GM23248 (cell line): ENCODE measurements at regions not wholly inside any gene's neighbourhood (a gene's known extent, or its start where the extent isn't known, plus 50 kb on each side); places are given as distances from the start of the nearest gene placed in this dataset.

ENCODE experiments used
- DNase-seq: peaks from one replicate; pipeline ENCODE4 v3.0.0-alpha.2; 2015
- H2AFZ ChIP-seq: fragments of 200-600 bp; sonication (generic); 2 replicates; pipeline ENCODE4 v1.6.1; 2016; ENCODE audit warnings: antibody characterized with exemption
- H3F3A ChIP-seq: fragments of 200-600 bp; sonication (generic); 2 replicates; pipeline ENCODE4 v1.6.1; 2016; ENCODE audit warnings: mild to moderate bottlenecking, antibody characterized with exemption, mixed run types; ENCODE audit not compliant: insufficient read depth
- H3K27ac ChIP-seq: fragments of 200-600 bp; sonication (generic); 2 replicates; pipeline ENCODE4 v1.5.1; 2016; ENCODE audit warnings: mild to moderate bottlenecking
- H3K27me3 ChIP-seq: fragments of 200-600 bp; sonication (generic); replicated peaks from 2 replicates; pipeline ENCODE4 v1.6.1; 2016; ENCODE audit warnings: mild to moderate bottlenecking; ENCODE audit not compliant: insufficient read depth
- H3K36me3 ChIP-seq: fragments of 200-600 bp; sonication (generic); 2 replicates; pipeline ENCODE4 v1.6.1; 2016; ENCODE audit warnings: low read depth, mild to moderate bottlenecking
- H3K4me1 ChIP-seq: fragments of 200-600 bp; sonication (generic); 2 replicates; pipeline ENCODE4 v1.6.1; 2016; ENCODE audit warnings: mild to moderate bottlenecking; ENCODE audit not compliant: insufficient read depth
- H3K4me2 ChIP-seq: fragments of 200-600 bp; sonication (generic); one replicate; pipeline ENCODE4 v1.6.1; 2016; ENCODE audit warnings: mild to moderate bottlenecking; ENCODE audit not compliant: unreplicated experiment
- H3K4me3 ChIP-seq: fragments of 200-600 bp; sonication (generic); 2 replicates; pipeline ENCODE4 v1.5.1; 2016; ENCODE audit warnings: mild to moderate bottlenecking
- H3K79me2 ChIP-seq: fragments of 200-600 bp; sonication (generic); 2 replicates; pipeline ENCODE4 v1.6.1; 2016; ENCODE audit warnings: mild to moderate bottlenecking; ENCODE audit not compliant: insufficient read depth
- H3K9ac ChIP-seq: fragments of 200-600 bp; sonication (generic); 2 replicates; pipeline ENCODE4 v1.6.1; 2016; ENCODE audit warnings: mild to moderate bottlenecking
- H3K9me2 ChIP-seq: fragments of 200-600 bp; sonication (generic); 2 replicates; pipeline ENCODE4 v1.6.1; 2016; ENCODE audit warnings: mixed run types, mild to moderate bottlenecking, moderate library complexity; ENCODE audit not compliant: insufficient read depth
- H3K9me3 ChIP-seq: fragments of 200-600 bp; sonication (generic); one replicate; pipeline ENCODE4 v1.6.1; 2017; ENCODE audit warnings: low read depth
- H4K20me1 ChIP-seq: fragments of 200-600 bp; sonication (generic); 2 replicates; pipeline ENCODE4 v1.6.0; 2016; ENCODE audit not compliant: insufficient read depth
- EZH2 ChIP-seq: fragments of 200-600 bp; sonication (generic); IDR thresholded peaks from 2 replicates; pipeline ENCODE4 v1.6.1; 2018; ENCODE audit warnings: antibody characterized with exemption, mild to moderate bottlenecking; ENCODE audit not compliant: insufficient read depth, poor library complexity, severe bottlenecking
- EZH2phosphoT487 ChIP-seq: fragments of 200-600 bp; sonication (generic); IDR thresholded peaks from 2 replicates; pipeline ENCODE4 v1.6.1; 2018; ENCODE audit warnings: antibody characterized with exemption, moderate library complexity, mild to moderate bottlenecking, low read depth; ENCODE audit not compliant: insufficient read depth
- WGBS, 2 experiments: methylation state at CpG; one replicate each; pipeline ENCODE4 v1.1.6; 2015 to 2017; ENCODE audit warnings: low lambda C conversion rate in 2 of 2, low coverage in 1 of 2; ENCODE audit errors: missing lambda C conversion rate in 2 of 2; 5-methylcytosine and 5-hydroxymethylcytosine counted together
- in situ Hi-C: fragments of 300-500 bp; cut with MboI; formaldehyde crosslinking; loops from 2 replicates; pipeline ENCODE4 v1.15.0; 2020

DNA sequence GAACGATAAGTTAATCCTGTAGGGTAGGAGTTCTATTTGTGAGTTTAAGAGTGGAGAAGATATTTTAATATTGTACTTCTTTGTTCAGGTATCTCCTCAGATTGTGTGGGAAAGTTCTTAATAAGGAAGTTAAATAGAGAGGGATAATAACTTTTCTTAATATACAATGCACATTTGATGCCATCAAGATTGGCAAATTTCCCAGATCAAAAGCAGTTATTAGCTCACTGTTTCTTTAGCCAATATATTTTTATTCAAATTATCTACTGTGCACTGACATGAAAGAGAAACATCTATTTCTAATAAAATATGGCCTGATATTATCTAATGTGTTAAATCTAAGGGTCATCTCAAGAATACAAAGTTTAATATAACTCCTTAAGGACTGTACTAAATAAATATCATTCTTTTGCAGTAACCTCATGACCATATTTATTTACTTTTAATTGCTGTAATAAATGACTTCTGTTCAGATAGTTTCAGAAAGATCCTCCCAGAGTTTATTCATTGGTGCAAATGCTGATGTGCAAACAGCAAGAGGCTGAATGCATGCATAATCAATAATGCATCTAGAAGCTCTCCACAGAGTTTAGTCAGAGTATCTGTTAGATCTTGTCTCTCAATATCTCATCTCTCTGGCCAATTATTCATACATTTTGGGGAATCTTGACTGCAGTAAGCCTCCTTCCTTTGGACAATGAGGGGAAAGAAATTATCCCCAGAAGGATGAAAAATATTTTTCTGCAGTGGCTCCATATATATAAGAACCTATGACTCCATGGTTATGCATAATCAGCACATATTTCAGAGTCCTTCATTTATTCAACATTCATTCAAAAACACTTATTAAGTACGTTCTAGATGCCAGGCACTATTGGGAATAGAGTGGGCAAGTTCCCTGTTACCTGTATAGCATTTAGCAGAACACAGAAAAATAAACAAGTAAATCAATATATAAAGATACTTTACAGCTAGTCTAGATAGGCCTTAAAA, 85.3 kb downstream of the SPATA31D1 start:
- Histone ChIP-seq H3K36me3 (no peaks in the 10 kb centered on the region), H3K9me3 (no peaks in the 10 kb centered on the region), H3F3A (no peaks in the 10 kb centered on the region), H4K20me1 (no peaks in the 10 kb centered on the region), H3K4me2 (no peak overlapping the region), H3K4me3 (no peak overlapping the region), H3K27me3 (no peaks in the 10 kb centered on the region), H3K9me2 (no peaks in the 10 kb centered on the region), H3K79me2 (no peaks in the 10 kb centered on the region), H3K4me1 (no peaks in the 10 kb centered on the region), H3K27ac (no peak overlapping the region), H3K9ac (no peak overlapping the region), H2AFZ (no peak overlapping the region)
- 17 to 21% methylated on average over 2 of the region's 2 CpGs for WGBS, 2 experiments
- no peak for DNase-seq
- in situ Hi-C loops = no loop called here
- TF ChIP-seq EZH2phosphoT487 (no peak), EZH2 (no peak)

DNA sequence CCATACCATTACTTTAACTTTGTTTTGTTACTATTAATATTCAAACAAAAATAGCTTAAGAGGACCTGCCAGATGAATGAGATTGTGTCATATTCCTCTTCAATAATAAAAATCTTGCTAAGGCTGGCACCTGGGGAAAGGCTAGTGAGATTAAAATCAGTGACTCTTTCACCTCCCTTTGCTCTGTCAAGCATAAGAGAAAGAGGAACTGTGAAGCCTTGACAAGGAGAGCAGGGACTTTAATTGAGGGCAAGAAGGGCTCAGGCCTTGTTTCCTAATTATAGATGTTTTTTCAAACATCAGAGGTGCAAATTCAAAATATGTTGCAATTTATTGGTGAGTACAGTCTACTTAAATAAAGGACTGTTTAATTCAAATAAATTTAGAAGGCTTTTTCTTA, 91.7 kb downstream of the SPATA31D1 start:
- DNase-seq = no peak
- H3K9me3 ChIP-seq = no peaks in the 10 kb centered on the region
- H3K36me3 ChIP-seq = no peaks in the 10 kb centered on the region
- H3K27me3 ChIP-seq = no peaks in the 10 kb centered on the region
- H3K9me2 ChIP-seq = no peaks in the 10 kb centered on the region
- H4K20me1 ChIP-seq = no peaks in the 10 kb centered on the region
- H3K4me2 ChIP-seq = no peak overlapping the region
- no peaks in the 10 kb centered on the region for H3K79me2 ChIP-seq
- H3K4me1 ChIP-seq = no peaks in the 10 kb centered on the region
- in situ Hi-C loops = no loop called here
- H2AFZ ChIP-seq = no peak overlapping the region
- no peak overlapping the region for H3K27ac ChIP-seq
- H3K4me3 ChIP-seq = no peak overlapping the region
- no peak overlapping the region for H3K9ac ChIP-seq
- no peaks in the 10 kb centered on the region for H3F3A ChIP-seq
- no peak for TF ChIP-seq EZH2
- TF ChIP-seq EZH2phosphoT487 = no peak

DNA sequence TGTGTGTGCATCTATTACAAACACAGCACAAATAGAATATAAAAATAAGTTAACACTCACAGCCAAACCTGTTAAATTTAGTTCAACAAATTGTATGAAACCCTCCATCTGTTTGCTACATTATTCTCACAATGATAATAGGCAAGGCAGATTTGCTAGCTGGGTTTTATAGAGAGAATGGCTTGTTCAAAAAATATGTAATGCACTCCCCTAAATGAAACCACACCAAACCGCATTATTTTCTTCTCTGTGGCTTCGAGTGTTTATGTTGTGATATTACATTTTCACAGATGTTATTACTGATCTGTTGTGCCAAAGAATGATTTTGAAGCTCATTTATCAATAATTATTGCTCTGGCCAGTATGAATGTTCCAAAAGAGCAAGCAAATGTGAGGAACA, 92.9 kb downstream of the SPATA31D1 start:
- no peak for DNase-seq
- H3F3A ChIP-seq = no peaks in the 10 kb centered on the region
- peaks cover under 1% of the 10 kb centered on the region for H3K27me3 ChIP-seq
- no peaks in the 10 kb centered on the region for H3K4me1 ChIP-seq
- 49 to 54% methylated on average over 2 of the region's 2 CpGs for WGBS, 2 experiments
- H3K4me2 ChIP-seq = no peak overlapping the region
- H3K36me3 ChIP-seq = no peaks in the 10 kb centered on the region
- H3K27ac ChIP-seq = no peak overlapping the region
- no peaks in the 10 kb centered on the region for H3K9me3 ChIP-seq
- H4K20me1 ChIP-seq = no peaks in the 10 kb centered on the region
- no peak overlapping the region for H3K4me3 ChIP-seq
- H3K9ac ChIP-seq = no peak overlapping the region
- in situ Hi-C loops = no loop called here
- TF ChIP-seq EZH2 = no peak
- no peak for TF ChIP-seq EZH2phosphoT487
- H3K79me2 ChIP-seq = no peaks in the 10 kb centered on the region
- no peaks in the 10 kb centered on the region for H3K9me2 ChIP-seq
- no peak overlapping the region for H2AFZ ChIP-seq

DNA sequence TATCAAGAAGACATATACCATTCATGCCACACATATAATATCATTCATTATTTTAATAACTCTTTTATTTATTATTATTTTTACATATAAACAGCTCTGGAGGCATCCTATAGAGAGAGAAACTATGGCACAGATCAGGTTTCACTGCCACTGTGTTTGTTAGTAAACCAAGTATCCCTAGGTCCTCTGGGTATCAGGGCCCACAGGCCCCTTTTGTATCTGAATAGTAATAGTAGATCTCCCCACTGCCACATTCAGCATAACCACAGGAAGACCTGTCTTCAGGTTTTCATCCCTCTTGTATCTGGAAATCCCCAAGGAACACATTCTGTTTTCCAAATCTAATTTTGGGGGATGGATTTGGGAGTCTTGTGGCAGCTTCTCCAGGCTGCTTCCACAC, 94.0 kb downstream of the SPATA31D1 start:
- no peak overlapping the region for H3K4me2 ChIP-seq
- no peaks in the 10 kb centered on the region for H3K4me1 ChIP-seq
- H3K9ac ChIP-seq = no peak overlapping the region
- H3K79me2 ChIP-seq = no peaks in the 10 kb centered on the region
- H3K27me3 ChIP-seq = peaks cover 11% of the 10 kb centered on the region
- H2AFZ ChIP-seq = no peak overlapping the region
- no peaks in the 10 kb centered on the region for H3K9me2 ChIP-seq
- no peak overlapping the region for H3K4me3 ChIP-seq
- no peak for TF ChIP-seq EZH2
- no peak for TF ChIP-seq EZH2phosphoT487
- no peak for DNase-seq
- H3F3A ChIP-seq = no peaks in the 10 kb centered on the region
- H3K9me3 ChIP-seq = no peaks in the 10 kb centered on the region
- H3K36me3 ChIP-seq = no peaks in the 10 kb centered on the region
- H3K27ac ChIP-seq = no peak overlapping the region
- in situ Hi-C loops = no loop called here
- no peaks in the 10 kb centered on the region for H4K20me1 ChIP-seq
